Fibroblast of the aortic adventitia (primary cell): ENCODE measurements at regions not wholly inside any gene's neighbourhood (a gene's known extent, or its start where the extent isn't known, plus 50 kb on each side); places are given as distances from the start of the nearest gene placed in this dataset.
"Not testable (repeated sequence)": the region's sequence is repeated elsewhere in the genome, so short reads cannot be mapped to it uniquely, and the experiment has no call there.

Source experiments
- DNase-seq: peaks from one replicate; pipeline ENCODE4 v3.0.0-alpha.2; 2010; ENCODE audit warnings: low read depth
- H3K4me3 ChIP-seq: 2 replicates; pipeline ENCODE4 v1.5.1; 2011; ENCODE audit warnings: low read depth, mild to moderate bottlenecking, control low read depth, low read length, moderate library complexity
- TF ChIP-seq, protein P1 (sequence below): IDR thresholded peaks from 2 replicates; pipeline ENCODE4 v1.5.1; 2011; ENCODE audit warnings: mild to moderate bottlenecking, low read length, control low read depth, inconsistent platforms; ENCODE audit not compliant: insufficient read depth

DNA sequence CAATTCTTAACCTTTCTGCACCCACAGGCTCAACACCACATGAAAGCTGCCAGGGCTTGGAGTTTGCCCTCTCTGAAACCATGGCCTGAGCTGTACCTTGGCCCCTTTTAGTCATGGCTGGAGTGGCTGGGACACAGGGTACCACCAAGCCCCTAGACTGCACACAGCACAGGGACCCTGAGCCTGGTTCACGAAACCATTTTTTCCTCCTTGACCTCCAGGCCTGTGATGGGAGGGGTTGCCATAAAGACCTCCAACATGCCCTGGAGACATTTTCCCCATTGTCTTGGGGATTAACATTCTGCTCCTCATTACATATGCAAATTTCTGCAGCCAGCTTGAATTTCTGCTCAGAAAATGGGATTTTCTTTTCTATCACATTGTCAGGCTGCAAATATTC lies 113.4 kb downstream of the XPNPEP1 start:
- not testable (repeated sequence) for H3K4me3 ChIP-seq, DNase-seq

DNA sequence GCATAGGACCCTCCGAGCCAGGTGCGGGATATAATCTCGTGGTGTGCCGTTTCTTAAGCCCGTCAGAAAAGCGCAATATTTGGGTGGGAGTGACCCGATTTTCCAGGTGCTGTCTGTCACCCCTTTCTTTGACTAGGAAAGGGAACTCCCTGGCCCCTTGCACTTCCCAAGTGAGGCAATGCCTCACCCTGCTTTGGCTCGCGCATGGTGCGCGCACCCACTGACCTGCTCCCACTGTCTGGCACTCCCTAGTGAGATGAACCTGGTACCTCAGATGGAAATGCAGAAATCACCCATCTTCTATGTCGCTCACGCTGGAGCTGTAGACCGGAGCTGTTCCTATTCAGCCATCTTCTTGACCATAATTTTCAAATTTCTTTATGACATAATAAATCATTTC lies 122.1 kb downstream of the XPNPEP1 start:
- not testable (repeated sequence) for H3K4me3 ChIP-seq, DNase-seq

DNA sequence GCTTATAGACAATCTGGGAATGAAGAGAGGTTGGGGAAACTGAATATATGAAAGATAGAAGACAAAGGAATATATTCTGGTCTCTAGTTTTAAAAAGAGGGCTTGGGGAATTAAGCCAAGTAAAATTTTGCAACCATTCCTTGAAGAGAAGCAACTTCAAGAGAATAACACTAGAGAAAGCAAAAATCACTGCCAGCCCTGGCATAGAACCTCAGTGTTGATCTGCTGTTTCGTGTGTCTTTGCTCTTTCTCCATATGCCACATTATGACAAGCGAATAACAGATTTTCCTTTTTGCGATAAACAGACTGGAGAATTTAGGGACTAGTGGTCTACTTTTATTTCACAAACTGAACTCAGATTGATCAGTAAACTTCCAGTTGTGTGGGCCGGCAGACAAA lies 132.7 kb downstream of the XPNPEP1 start:
- H3K4me3 ChIP-seq: no peak overlapping the region
- no peak for DNase-seq
- TF ChIP-seq, protein P1, sequence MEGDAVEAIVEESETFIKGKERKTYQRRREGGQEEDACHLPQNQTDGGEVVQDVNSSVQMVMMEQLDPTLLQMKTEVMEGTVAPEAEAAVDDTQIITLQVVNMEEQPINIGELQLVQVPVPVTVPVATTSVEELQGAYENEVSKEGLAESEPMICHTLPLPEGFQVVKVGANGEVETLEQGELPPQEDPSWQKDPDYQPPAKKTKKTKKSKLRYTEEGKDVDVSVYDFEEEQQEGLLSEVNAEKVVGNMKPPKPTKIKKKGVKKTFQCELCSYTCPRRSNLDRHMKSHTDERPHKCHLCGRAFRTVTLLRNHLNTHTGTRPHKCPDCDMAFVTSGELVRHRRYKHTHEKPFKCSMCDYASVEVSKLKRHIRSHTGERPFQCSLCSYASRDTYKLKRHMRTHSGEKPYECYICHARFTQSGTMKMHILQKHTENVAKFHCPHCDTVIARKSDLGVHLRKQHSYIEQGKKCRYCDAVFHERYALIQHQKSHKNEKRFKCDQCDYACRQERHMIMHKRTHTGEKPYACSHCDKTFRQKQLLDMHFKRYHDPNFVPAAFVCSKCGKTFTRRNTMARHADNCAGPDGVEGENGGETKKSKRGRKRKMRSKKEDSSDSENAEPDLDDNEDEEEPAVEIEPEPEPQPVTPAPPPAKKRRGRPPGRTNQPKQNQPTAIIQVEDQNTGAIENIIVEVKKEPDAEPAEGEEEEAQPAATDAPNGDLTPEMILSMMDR: no peak

DNA sequence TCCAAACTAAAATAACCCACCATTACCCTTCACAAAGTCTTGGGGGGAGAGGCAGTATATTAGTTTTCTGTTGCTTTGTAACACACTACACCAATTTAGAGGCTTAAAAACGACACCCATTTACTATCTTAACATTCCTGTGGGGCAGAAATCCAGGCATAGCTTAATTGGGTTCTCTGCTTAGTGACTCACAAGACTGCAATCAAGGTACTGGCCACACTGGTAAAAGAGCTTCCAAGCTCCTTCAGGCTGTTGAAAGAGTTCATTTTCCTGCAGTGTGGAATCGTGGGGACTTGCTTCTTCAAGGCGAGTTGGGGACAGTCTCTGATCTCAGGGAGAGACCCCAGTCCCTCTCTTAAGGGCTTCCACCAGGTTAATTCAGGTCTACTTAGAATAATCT lies 139.1 kb downstream of the XPNPEP1 start:
- DNase-seq: peak; percentile 5
- TF ChIP-seq, protein P1: no peak
- H3K4me3 ChIP-seq: no peak overlapping the region

DNA sequence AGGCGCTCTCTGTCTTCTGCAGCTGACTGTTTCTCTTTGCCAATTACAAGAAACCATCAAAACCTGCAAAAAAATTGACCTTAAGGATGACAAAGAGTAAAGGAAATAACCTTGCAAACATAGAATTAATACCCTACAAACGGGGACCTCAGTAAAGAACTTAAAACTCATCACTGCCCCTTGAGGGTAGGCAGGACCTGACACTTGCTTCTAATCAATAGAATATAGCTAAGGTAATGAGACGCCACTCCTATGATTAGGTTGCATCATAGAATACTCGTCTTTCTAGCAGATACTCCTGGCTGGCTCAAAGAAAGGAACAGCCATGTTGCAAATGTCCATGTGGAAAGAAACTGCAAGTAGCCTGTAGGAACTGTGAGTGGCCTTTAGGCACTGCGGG lies 140.0 kb downstream of the XPNPEP1 start:
- TF ChIP-seq, protein P1: no peak
- no peak for DNase-seq
- H3K4me3 ChIP-seq: no peak overlapping the region

DNA sequence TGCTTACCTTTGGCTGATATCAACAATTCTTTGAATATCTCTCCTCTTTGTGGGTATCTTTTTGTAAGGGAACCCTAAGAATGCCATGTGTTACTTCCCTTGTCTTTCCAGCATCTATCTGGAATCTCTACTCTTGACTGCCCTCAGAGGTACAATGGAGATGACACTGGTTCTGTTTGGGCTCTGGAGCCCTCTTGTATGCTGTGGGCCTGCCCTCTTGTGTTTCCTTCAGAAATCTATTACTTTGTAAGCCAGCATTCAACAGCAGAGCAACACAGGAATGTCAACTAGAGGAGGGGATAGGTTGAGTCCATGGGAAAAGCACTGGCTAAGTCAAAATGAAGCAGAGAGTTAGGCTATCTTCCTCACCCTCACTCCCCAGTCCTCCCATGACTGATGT lies 142.3 kb downstream of the XPNPEP1 start:
- TF ChIP-seq, protein P1: no peak
- no peak for DNase-seq
- H3K4me3 ChIP-seq: no peak overlapping the region

DNA sequence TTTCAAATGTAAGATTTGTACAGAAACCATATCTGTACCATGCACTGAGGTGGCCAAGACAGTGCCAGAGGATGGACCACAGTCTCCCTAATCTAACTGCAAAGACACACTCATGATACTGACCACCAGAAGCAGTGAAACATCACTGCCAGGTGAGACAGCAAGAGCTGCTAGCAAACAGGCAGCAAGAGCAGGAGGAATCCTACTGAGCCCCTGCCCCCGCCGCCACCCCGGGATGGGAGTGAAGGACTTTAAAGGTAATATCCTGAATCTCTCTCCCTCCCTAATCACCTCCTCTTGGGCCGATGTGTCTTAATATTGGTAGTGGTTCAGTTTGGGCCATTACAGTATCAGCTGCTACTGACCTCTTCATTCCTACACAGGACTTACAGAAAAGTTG lies 144.3 kb downstream of the XPNPEP1 start:
- DNase-seq: no peak
- H3K4me3 ChIP-seq: no peak overlapping the region
- TF ChIP-seq, protein P1: no peak

DNA sequence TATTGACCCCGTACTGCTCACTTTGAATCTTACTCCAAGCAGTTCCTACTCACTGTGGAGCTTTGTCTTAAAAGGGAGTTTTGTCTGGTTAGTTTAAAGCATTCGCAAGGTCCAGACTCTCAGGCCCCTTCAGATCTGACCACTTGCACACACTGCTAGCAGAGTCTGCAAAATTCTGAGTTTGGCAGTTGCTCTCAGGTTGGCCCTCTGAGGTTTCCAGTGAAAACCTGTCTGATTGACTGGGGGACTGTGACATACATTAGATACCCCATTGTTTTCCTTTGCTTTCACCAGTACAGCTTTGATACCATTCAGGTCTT lies 149.2 kb downstream of the XPNPEP1 start:
- no peak for DNase-seq
- TF ChIP-seq, protein P1: no peak
- H3K4me3 ChIP-seq: no peak overlapping the region
